ENCODE measurements at regions not wholly inside any gene's neighbourhood (a gene's known extent, or its start where the extent isn't known, plus 50 kb on each side); places are given as distances from the start of the nearest gene placed in this dataset.

DNA sequence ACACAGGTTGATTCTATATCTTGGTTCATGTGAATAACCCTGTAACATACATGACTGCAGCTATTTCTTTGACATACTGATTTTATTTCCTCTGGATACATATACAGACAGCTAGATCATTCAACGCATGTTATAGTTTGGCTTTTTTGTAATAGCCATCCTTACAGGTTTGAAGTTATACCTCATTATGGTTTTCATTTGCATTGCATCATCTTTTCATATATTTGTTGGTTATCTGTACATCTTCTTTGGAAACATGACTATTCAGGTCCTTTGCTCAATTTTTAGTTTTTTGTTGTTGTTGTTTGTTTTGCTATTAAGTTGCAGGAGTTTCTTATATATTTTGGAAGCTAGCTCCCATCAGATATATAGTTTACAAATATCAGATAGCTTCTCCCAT is 276.2 kb upstream of the NETO1 start:
- ATAC-seq: no peak
- TF ChIP-seq, protein P1, sequence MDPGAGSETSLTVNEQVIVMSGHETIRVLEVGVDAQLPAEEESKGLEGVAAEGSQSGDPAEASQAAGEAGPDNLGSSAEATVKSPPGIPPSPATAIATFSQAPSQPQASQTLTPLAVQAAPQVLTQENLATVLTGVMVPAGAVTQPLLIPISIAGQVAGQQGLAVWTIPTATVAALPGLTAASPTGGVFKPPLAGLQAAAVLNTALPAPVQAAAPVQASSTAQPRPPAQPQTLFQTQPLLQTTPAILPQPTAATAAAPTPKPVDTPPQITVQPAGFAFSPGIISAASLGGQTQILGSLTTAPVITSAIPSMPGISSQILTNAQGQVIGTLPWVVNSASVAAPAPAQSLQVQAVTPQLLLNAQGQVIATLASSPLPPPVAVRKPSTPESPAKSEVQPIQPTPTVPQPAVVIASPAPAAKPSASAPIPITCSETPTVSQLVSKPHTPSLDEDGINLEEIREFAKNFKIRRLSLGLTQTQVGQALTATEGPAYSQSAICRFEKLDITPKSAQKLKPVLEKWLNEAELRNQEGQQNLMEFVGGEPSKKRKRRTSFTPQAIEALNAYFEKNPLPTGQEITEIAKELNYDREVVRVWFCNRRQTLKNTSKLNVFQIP (CRISPR knock-in tag; IDR thresholded peaks at IDR 0.05; ENCODE audit: borderline replicate concordance, low read depth): no peak
- TF ChIP-seq, protein P2, sequence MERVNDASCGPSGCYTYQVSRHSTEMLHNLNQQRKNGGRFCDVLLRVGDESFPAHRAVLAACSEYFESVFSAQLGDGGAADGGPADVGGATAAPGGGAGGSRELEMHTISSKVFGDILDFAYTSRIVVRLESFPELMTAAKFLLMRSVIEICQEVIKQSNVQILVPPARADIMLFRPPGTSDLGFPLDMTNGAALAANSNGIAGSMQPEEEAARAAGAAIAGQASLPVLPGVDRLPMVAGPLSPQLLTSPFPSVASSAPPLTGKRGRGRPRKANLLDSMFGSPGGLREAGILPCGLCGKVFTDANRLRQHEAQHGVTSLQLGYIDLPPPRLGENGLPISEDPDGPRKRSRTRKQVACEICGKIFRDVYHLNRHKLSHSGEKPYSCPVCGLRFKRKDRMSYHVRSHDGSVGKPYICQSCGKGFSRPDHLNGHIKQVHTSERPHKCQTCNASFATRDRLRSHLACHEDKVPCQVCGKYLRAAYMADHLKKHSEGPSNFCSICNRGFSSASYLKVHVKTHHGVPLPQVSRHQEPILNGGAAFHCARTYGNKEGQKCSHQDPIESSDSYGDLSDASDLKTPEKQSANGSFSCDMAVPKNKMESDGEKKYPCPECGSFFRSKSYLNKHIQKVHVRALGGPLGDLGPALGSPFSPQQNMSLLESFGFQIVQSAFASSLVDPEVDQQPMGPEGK (CRISPR knock-in tag; IDR thresholded peaks at IDR 0.05; ENCODE audit: borderline replicate concordance): no peak
- TF ChIP-seq ARNTL (CRISPR knock-in tag; IDR thresholded peaks at IDR 0.05; ENCODE audit: borderline replicate concordance, low read depth) (no peak), BACH2 (CRISPR knock-in tag; IDR thresholded peaks at IDR 0.05; ENCODE audit: borderline replicate concordance) (no peak), ZFP30 (CRISPR knock-in tag; IDR thresholded peaks at IDR 0.05) (no peak), GLIS3 (CRISPR knock-in tag; IDR thresholded peaks at IDR 0.05) (no peak), ZNF8 (CRISPR knock-in tag; IDR thresholded peaks at IDR 0.05) (no peak), SNAI2 (CRISPR knock-in tag; IDR thresholded peaks at IDR 0.05) (no peak), TOX (CRISPR knock-in tag; IDR thresholded peaks at IDR 0.05; ENCODE audit: borderline replicate concordance) (no peak), RARB (CRISPR knock-in tag; IDR thresholded peaks at IDR 0.05) (no peak), ZC3H10 (CRISPR knock-in tag; IDR thresholded peaks at IDR 0.05) (no peak), ESRRG (CRISPR knock-in tag; IDR thresholded peaks at IDR 0.05) (no peak), PPARA (CRISPR knock-in tag; IDR thresholded peaks at IDR 0.05; ENCODE audit: borderline replicate concordance) (no peak), ZNF70 (CRISPR knock-in tag; IDR thresholded peaks at IDR 0.05) (no peak), OSR1 (CRISPR knock-in tag; IDR thresholded peaks at IDR 0.05) (no peak), ZNF565 (CRISPR knock-in tag; conservative IDR thresholded peaks at IDR 0.05; ENCODE audit: low read depth) (no peak)
- TF ChIP-seq, protein P3, sequence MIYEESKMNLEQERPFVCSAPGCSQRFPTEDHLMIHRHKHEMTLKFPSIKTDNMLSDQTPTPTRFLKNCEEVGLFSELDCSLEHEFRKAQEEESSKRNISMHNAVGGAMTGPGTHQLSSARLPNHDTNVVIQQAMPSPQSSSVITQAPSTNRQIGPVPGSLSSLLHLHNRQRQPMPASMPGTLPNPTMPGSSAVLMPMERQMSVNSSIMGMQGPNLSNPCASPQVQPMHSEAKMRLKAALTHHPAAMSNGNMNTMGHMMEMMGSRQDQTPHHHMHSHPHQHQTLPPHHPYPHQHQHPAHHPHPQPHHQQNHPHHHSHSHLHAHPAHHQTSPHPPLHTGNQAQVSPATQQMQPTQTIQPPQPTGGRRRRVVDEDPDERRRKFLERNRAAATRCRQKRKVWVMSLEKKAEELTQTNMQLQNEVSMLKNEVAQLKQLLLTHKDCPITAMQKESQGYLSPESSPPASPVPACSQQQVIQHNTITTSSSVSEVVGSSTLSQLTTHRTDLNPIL (CRISPR knock-in tag; IDR thresholded peaks at IDR 0.05; ENCODE audit: low read depth): no peak
- TF ChIP-seq, protein P4, sequence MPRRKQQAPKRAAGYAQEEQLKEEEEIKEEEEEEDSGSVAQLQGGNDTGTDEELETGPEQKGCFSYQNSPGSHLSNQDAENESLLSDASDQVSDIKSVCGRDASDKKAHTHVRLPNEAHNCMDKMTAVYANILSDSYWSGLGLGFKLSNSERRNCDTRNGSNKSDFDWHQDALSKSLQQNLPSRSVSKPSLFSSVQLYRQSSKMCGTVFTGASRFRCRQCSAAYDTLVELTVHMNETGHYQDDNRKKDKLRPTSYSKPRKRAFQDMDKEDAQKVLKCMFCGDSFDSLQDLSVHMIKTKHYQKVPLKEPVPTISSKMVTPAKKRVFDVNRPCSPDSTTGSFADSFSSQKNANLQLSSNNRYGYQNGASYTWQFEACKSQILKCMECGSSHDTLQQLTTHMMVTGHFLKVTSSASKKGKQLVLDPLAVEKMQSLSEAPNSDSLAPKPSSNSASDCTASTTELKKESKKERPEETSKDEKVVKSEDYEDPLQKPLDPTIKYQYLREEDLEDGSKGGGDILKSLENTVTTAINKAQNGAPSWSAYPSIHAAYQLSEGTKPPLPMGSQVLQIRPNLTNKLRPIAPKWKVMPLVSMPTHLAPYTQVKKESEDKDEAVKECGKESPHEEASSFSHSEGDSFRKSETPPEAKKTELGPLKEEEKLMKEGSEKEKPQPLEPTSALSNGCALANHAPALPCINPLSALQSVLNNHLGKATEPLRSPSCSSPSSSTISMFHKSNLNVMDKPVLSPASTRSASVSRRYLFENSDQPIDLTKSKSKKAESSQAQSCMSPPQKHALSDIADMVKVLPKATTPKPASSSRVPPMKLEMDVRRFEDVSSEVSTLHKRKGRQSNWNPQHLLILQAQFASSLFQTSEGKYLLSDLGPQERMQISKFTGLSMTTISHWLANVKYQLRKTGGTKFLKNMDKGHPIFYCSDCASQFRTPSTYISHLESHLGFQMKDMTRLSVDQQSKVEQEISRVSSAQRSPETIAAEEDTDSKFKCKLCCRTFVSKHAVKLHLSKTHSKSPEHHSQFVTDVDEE (CRISPR knock-in tag; IDR thresholded peaks at IDR 0.05): no peak

DNA sequence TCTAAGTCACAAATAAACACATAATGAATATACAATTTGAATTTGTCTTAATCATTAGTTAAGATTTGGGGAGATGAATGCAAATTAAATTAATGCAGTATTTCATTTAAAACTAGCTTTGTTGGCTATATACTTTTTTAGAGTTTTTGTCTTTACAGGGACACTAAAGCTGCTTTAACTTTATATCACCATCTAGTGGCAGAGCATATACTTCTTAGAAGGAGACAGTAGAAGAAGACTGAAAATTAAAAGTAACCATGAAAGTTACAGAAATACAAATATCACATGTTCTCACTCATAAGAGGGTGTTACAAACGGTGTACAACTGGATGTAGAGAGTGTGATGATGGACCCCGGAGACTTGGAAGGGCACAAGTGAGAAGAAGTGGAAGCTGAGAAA is 268.3 kb upstream of the NETO1 start:
- no peak for ATAC-seq
- TF ChIP-seq ARNTL (CRISPR knock-in tag; IDR thresholded peaks at IDR 0.05; ENCODE audit: borderline replicate concordance, low read depth): no peak
- no peak for TF ChIP-seq OSR1 (CRISPR knock-in tag; IDR thresholded peaks at IDR 0.05)
- TF ChIP-seq ZC3H10 (CRISPR knock-in tag; IDR thresholded peaks at IDR 0.05): no peak
- TF ChIP-seq ZFP30 (CRISPR knock-in tag; IDR thresholded peaks at IDR 0.05): no peak
- TF ChIP-seq SNAI2 (CRISPR knock-in tag; IDR thresholded peaks at IDR 0.05): no peak
- no peak for TF ChIP-seq PPARA (CRISPR knock-in tag; IDR thresholded peaks at IDR 0.05; ENCODE audit: borderline replicate concordance)
- TF ChIP-seq ZNF565 (CRISPR knock-in tag; conservative IDR thresholded peaks at IDR 0.05; ENCODE audit: low read depth): no peak
- TF ChIP-seq TOX (CRISPR knock-in tag; IDR thresholded peaks at IDR 0.05; ENCODE audit: borderline replicate concordance): no peak
- no peak for TF ChIP-seq ZNF8 (CRISPR knock-in tag; IDR thresholded peaks at IDR 0.05)
- TF ChIP-seq, protein P5, sequence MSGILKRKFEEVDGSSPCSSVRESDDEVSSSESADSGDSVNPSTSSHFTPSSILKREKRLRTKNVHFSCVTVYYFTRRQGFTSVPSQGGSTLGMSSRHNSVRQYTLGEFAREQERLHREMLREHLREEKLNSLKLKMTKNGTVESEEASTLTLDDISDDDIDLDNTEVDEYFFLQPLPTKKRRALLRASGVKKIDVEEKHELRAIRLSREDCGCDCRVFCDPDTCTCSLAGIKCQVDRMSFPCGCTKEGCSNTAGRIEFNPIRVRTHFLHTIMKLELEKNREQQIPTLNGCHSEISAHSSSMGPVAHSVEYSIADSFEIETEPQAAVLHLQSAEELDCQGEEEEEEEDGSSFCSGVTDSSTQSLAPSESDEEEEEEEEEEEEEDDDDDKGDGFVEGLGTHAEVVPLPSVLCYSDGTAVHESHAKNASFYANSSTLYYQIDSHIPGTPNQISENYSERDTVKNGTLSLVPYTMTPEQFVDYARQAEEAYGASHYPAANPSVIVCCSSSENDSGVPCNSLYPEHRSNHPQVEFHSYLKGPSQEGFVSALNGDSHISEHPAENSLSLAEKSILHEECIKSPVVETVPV (CRISPR knock-in tag; IDR thresholded peaks at IDR 0.05): no peak
- no peak for TF ChIP-seq GLIS3 (CRISPR knock-in tag; IDR thresholded peaks at IDR 0.05)
- TF ChIP-seq, protein P2 (CRISPR knock-in tag; IDR thresholded peaks at IDR 0.05; ENCODE audit: borderline replicate concordance): no peak
- no peak for TF ChIP-seq BACH2 (CRISPR knock-in tag; IDR thresholded peaks at IDR 0.05; ENCODE audit: borderline replicate concordance)
- no peak for TF ChIP-seq RARB (CRISPR knock-in tag; IDR thresholded peaks at IDR 0.05)
- TF ChIP-seq, protein P4 (CRISPR knock-in tag; IDR thresholded peaks at IDR 0.05): no peak
- no peak for TF ChIP-seq ESRRG (CRISPR knock-in tag; IDR thresholded peaks at IDR 0.05)
- no peak for TF ChIP-seq CSDC2 (CRISPR knock-in tag; IDR thresholded peaks at IDR 0.05)
- TF ChIP-seq ISL1 (CRISPR knock-in tag; IDR thresholded peaks at IDR 0.05): no peak
- no peak for TF ChIP-seq TCF4 (CRISPR knock-in tag; IDR thresholded peaks at IDR 0.05; ENCODE audit: borderline replicate concordance)
